ENCODE measurements at regions not wholly inside any gene's neighbourhood (a gene's known extent, or its start where the extent isn't known, plus 50 kb on each side); places are given as distances from the start of the nearest gene placed in this dataset.

GRCh38 chr10:50936335-50936734 lies 50.9 kb upstream of the A1CF start:
- peak; percentile 37 for ATAC-seq
- DNase-seq = no peak
- no peak overlapping the region for H3K4me3 ChIP-seq
- no peaks in the 10 kb centered on the region for H3K36me3 ChIP-seq (ENCODE audit: low read depth)
- no peaks in the 10 kb centered on the region for H3K4me1 ChIP-seq (ENCODE audit: low read depth)
- H3K9me3 ChIP-seq = no peaks in the 10 kb centered on the region
- no peak for TF ChIP-seq CTCF (IDR thresholded peaks at IDR 0.05)
- intact Hi-C loops (cut with DNase I, micrococcal nuclease) = no loop called here

GRCh38 chr10:50937230-50937907 lies 51.9 kb upstream of the A1CF start:
- H3K9me3 ChIP-seq = no peaks in the 10 kb centered on the region
- TF ChIP-seq CTCF (IDR thresholded peaks at IDR 0.05) = peak; percentile 19
- ATAC-seq = peak; percentile 69
- DNase-seq = peak in 1 of 3 donors; percentile 48
- H3K4me3 ChIP-seq = no peak overlapping the region
- intact Hi-C loops (cut with DNase I, micrococcal nuclease) = no loop called here
- no peaks in the 10 kb centered on the region for H3K4me1 ChIP-seq (ENCODE audit: low read depth)
- no peaks in the 10 kb centered on the region for H3K36me3 ChIP-seq (ENCODE audit: low read depth)

GRCh38 chr10:50941629-50942028 lies 56.2 kb upstream of the A1CF start:
- Histone ChIP-seq H3K4me3 (no peak overlapping the region), H3K4me1 (ENCODE audit: low read depth) (no peaks in the 10 kb centered on the region), H3K36me3 (ENCODE audit: low read depth) (no peaks in the 10 kb centered on the region), H3K9me3 (no peaks in the 10 kb centered on the region)
- no peak for DNase-seq
- ATAC-seq = no peak
- TF ChIP-seq CTCF (IDR thresholded peaks at IDR 0.05) = no peak
- intact Hi-C loops (cut with DNase I, micrococcal nuclease) = no loop called here

GRCh38 chr10:50946991-50947781 lies 61.8 kb upstream of the A1CF start:
- intact Hi-C loops (cut with DNase I, micrococcal nuclease) = no loop called here
- Histone ChIP-seq H3K9me3 (no peaks in the 10 kb centered on the region), H3K36me3 (ENCODE audit: low read depth) (no peaks in the 10 kb centered on the region), H3K4me1 (ENCODE audit: low read depth) (no peaks in the 10 kb centered on the region), H3K4me3 (no peak overlapping the region)
- no peak for DNase-seq
- no peak for ATAC-seq
- TF ChIP-seq CTCF (IDR thresholded peaks at IDR 0.05) = no peak

GRCh38 chr10:50951365-50951764 lies 65.9 kb upstream of the A1CF start:
- intact Hi-C loops (cut with DNase I, micrococcal nuclease) = no loop called here
- no peak overlapping the region for H3K4me3 ChIP-seq
- no peaks in the 10 kb centered on the region for H3K4me1 ChIP-seq (ENCODE audit: low read depth)
- no peaks in the 10 kb centered on the region for H3K9me3 ChIP-seq
- no peak for DNase-seq
- TF ChIP-seq CTCF (IDR thresholded peaks at IDR 0.05) = no peak
- ATAC-seq = no peak
- H3K36me3 ChIP-seq (ENCODE audit: low read depth) = no peaks in the 10 kb centered on the region
